ENCODE measurements at regions not wholly inside any gene's neighbourhood (a gene's known extent, or its start where the extent isn't known, plus 50 kb on each side); places are given as distances from the start of the nearest gene placed in this dataset.

DNA sequence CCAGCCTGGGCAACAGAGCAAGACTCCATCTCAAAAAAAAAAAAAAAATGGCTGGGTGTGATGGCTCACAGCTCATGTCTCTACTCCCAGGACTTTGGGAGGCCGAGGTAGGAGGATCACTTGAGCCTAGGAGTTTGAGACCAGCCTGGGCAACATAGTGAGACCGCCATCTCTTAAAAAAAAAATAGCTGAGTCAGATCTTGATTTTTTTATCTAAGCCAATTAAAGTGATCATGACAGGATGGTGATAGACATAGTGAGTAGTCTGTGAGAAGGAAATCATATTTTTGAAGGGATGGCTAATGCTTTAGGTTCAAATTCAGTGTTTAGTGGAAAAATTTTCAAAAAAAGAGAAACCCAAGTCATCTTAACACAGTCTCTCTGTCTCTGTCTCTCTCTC, 114.6 kb upstream of the JARID2 start:
- H3K27ac ChIP-seq = no peak overlapping the region
- TF ChIP-seq, protein P1, sequence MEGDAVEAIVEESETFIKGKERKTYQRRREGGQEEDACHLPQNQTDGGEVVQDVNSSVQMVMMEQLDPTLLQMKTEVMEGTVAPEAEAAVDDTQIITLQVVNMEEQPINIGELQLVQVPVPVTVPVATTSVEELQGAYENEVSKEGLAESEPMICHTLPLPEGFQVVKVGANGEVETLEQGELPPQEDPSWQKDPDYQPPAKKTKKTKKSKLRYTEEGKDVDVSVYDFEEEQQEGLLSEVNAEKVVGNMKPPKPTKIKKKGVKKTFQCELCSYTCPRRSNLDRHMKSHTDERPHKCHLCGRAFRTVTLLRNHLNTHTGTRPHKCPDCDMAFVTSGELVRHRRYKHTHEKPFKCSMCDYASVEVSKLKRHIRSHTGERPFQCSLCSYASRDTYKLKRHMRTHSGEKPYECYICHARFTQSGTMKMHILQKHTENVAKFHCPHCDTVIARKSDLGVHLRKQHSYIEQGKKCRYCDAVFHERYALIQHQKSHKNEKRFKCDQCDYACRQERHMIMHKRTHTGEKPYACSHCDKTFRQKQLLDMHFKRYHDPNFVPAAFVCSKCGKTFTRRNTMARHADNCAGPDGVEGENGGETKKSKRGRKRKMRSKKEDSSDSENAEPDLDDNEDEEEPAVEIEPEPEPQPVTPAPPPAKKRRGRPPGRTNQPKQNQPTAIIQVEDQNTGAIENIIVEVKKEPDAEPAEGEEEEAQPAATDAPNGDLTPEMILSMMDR (IDR thresholded peaks at IDR 0.05; ENCODE audit: low read depth, low read length, missing control alignments) = no peak
- in situ Hi-C loops (cut with HindIII; ENCODE audit: low pct_ligation_motif_present, low sequenced_read_pairs) = no loop called here
- no peak overlapping the region for H3K4me3 ChIP-seq (ENCODE audit: low read depth, low read length)
- H3K27me3 ChIP-seq (replicated peaks) = no peaks in the 10 kb centered on the region
- DNase-seq = no peak
- H3K36me3 ChIP-seq (replicated peaks) = no peaks in the 10 kb centered on the region

DNA sequence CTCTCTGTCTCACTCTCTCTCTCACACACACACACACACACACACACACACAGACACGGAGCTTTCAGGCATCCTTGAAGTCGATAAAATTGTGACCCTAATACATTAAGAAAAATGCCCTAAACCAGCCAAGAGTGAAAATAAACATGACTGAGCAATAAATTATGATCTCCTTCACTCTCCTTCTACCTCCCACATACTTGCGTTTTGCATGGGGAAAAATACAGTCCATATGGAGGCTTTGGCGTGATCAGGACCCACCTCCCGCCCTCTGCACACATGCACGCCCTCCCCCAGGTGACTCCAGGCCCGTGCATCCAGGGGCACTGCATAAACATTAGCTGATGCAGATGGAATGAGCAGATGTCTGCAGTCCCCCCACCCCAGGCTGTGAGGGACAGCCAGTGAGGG, 114.2 kb upstream of the JARID2 start:
- H3K27ac ChIP-seq = no peak overlapping the region
- no peaks in the 10 kb centered on the region for H3K27me3 ChIP-seq (replicated peaks)
- H3K4me3 ChIP-seq (ENCODE audit: low read depth, low read length) = no peak overlapping the region
- in situ Hi-C loops (cut with HindIII; ENCODE audit: low pct_ligation_motif_present, low sequenced_read_pairs) = no loop called here
- no peaks in the 10 kb centered on the region for H3K36me3 ChIP-seq (replicated peaks)
- DNase-seq = no peak
- TF ChIP-seq, protein P1 (IDR thresholded peaks at IDR 0.05; ENCODE audit: low read depth, low read length, missing control alignments) = no peak

DNA sequence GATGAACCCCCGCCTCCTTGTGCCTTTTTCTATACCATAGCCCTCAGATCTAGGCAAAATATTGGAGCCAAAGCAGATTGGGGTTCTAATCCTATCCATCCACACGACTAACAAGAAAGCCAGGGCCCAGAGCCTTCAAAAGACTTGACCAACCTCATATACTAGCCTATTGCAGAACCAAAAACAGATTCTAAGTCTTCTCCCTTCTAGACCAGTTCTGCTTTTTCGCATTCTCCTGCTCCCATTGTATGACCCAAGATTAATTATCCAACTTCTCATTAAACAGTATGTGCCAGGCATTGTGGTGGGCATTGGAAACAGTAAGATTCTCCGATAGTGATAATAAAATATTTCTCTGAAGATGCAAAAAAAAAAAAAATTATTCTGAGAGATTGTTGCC, 113.7 kb upstream of the JARID2 start:
- no peak for DNase-seq
- TF ChIP-seq, protein P1 (IDR thresholded peaks at IDR 0.05; ENCODE audit: low read depth, low read length, missing control alignments) = no peak
- H3K27ac ChIP-seq = no peak overlapping the region
- H3K36me3 ChIP-seq (replicated peaks) = no peaks in the 10 kb centered on the region
- H3K4me3 ChIP-seq (ENCODE audit: low read depth, low read length) = no peak overlapping the region
- no peaks in the 10 kb centered on the region for H3K27me3 ChIP-seq (replicated peaks)
- in situ Hi-C loops (cut with HindIII; ENCODE audit: low pct_ligation_motif_present, low sequenced_read_pairs) = no loop called here

DNA sequence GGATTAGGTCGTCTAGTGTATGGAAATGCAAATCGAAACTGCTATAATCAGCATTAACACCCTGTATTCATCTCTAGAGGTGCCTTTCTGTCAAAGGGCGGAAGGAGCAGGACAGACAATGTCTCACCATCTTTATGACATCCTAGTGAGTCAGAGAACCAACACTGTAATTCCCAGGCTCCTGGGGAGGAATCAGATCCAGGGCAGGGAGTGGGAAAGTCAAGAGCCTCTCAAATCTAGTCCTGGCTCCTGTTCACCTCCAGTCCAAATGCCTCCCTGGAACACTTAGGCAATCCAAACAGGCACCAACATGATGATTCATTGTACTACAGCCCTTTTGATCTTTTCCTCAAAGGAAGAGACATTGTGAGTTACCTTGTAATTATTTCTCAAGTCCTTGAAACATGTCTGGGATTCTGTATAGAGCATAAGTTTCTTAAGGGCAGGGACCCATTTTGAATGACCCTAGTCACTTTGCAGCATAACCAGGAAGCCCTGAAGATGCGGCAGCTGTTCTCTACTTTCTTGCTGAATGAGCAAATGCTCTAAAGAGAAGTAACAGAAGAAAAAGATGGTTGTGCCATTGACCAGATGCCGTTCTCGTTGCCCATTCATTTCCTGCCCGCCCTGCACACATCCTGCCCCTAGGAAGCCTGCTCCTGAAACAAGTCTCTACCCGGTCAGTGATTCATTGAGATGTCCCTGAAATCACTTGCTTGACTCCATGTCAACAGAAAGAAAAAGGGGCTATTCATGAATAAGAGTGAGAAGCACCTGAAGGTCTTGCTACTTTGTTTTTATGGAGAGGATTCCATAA, 112.8 kb upstream of the JARID2 start:
- no peaks in the 10 kb centered on the region for H3K27me3 ChIP-seq (replicated peaks)
- H3K27ac ChIP-seq = peak overlapping the region; percentile 53
- in situ Hi-C loops (cut with HindIII; ENCODE audit: low pct_ligation_motif_present, low sequenced_read_pairs) = no loop called here
- H3K36me3 ChIP-seq (replicated peaks) = no peaks in the 10 kb centered on the region
- DNase-seq = peak; percentile 80
- TF ChIP-seq, protein P1 (IDR thresholded peaks at IDR 0.05; ENCODE audit: low read depth, low read length, missing control alignments) = no peak
- H3K4me3 ChIP-seq (ENCODE audit: low read depth, low read length) = no peak overlapping the region

DNA sequence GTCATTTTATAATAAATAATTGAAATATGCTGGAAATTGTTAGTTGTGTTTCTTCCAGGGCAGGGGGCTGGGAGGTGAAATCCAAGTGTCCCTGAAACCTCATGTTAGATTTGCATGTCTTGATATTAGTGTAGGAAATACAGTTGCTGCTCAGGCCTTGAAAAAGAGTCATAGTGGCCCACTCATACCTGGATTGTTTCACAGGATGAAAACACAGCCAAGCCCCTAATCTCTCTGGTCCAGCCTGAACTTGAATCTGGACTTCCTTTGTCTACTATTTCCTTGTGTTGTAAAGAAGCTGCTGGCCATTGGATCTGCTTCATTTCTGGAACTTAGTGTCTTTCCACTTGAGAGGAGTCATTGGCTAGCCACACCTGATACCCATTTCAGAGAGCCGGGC, 108.8 kb upstream of the JARID2 start:
- DNase-seq = no peak
- no peaks in the 10 kb centered on the region for H3K27me3 ChIP-seq (replicated peaks)
- no peak overlapping the region for H3K27ac ChIP-seq
- TF ChIP-seq, protein P1 (IDR thresholded peaks at IDR 0.05; ENCODE audit: low read depth, low read length, missing control alignments) = no peak
- no peaks in the 10 kb centered on the region for H3K36me3 ChIP-seq (replicated peaks)
- H3K4me3 ChIP-seq (ENCODE audit: low read depth, low read length) = no peak overlapping the region
- in situ Hi-C loops (cut with HindIII; ENCODE audit: low pct_ligation_motif_present, low sequenced_read_pairs) = no loop called here

DNA sequence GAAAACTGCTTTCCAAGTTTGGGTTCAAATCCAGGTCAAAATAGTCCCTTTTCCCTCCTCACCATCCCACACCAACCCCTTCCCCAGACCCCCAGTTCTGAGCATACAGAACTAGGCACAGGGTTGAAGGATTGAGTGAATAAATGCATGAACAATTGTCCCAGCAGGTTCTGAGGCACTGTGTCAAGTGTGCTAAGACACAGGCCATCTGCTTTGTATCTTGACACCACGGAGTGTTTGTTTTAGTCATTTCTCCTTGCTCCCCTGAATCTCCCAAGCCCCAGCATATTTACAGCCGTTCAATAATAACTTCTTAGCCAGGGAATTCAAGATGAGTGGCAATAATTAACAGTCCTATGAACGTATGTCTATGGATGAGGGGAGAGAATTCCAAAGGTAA, 102.8 kb upstream of the JARID2 start:
- Histone ChIP-seq H3K36me3 (replicated peaks) (no peaks in the 10 kb centered on the region), H3K27ac (no peak overlapping the region), H3K4me3 (ENCODE audit: low read depth, low read length) (no peak overlapping the region), H3K27me3 (replicated peaks) (no peaks in the 10 kb centered on the region)
- DNase-seq = no peak
- in situ Hi-C loops (cut with HindIII; ENCODE audit: low pct_ligation_motif_present, low sequenced_read_pairs) = no loop called here
- TF ChIP-seq, protein P1 (IDR thresholded peaks at IDR 0.05; ENCODE audit: low read depth, low read length, missing control alignments) = no peak
